DND-41 (cell line): ENCODE measurements at regions not wholly inside any gene's neighbourhood (a gene's known extent, or its start where the extent isn't known, plus 50 kb on each side); places are given as distances from the start of the nearest gene placed in this dataset.

Experiments
- ATAC-seq: fragments of 200-7000 bp; cut with Tn5 transposase; 3 replicates; pipeline ENCODE4 v1.9.1; 2021; ENCODE audit warnings: low read depth; ENCODE audit not compliant: insufficient read depth
- DNase-seq: peaks from one replicate; pipeline ENCODE4 v3.0.0-alpha.2; 2020
- H2AFZ ChIP-seq: 2 replicates; pipeline ENCODE4 v1.6.0; 2012; ENCODE audit warnings: low read depth, low read length
- H3K27ac ChIP-seq: 2 replicates; pipeline ENCODE4 v1.5.1; 2012; ENCODE audit warnings: low read length, inconsistent platforms
- H3K27me3 ChIP-seq: fragments of 200-600 bp; sonication (generic); 2 replicates; pipeline ENCODE4 v1.6.0; 2012; ENCODE audit warnings: low read length, mild to moderate bottlenecking, inconsistent platforms; ENCODE audit not compliant: insufficient read depth, poor library complexity
- H3K36me3 ChIP-seq: 2 replicates; pipeline ENCODE4 v1.5.1; 2012; ENCODE audit warnings: low read length, inconsistent platforms; ENCODE audit not compliant: insufficient read depth
- H3K4me1 ChIP-seq: 2 replicates; pipeline ENCODE4 v1.5.1; 2012; ENCODE audit warnings: mild to moderate bottlenecking, low read length; ENCODE audit not compliant: insufficient read depth
- H3K4me2 ChIP-seq: 2 replicates; pipeline ENCODE4 v1.6.0; 2012; ENCODE audit warnings: mild to moderate bottlenecking, moderate library complexity, low read length, inconsistent platforms; ENCODE audit not compliant: insufficient read depth
- H3K4me3 ChIP-seq, 2 experiments: fragments of 200-600 bp in 1 of 2; shearing (Covaris generic) in 1 of 2; 2 replicates each; pipeline ENCODE4 v1.5.1; 2012 to 2016; ENCODE audit warnings: inconsistent platforms in 2 of 2, low read length in 2 of 2, mild to moderate bottlenecking in 2 of 2, low read depth in 1 of 2, moderate library complexity in 1 of 2
- H3K79me2 ChIP-seq: 2 replicates; pipeline ENCODE4 v1.6.0; 2012; ENCODE audit warnings: low read length, inconsistent platforms; ENCODE audit not compliant: insufficient read depth
- H3K9ac ChIP-seq: 2 replicates; pipeline ENCODE4 v1.6.0; 2012; ENCODE audit warnings: low read depth, mild to moderate bottlenecking, inconsistent platforms, low read length, moderate library complexity
- H3K9me3 ChIP-seq: 2 replicates; pipeline ENCODE4 v1.5.1; 2012; ENCODE audit warnings: low read length, moderate library complexity, mild to moderate bottlenecking, inconsistent platforms; ENCODE audit not compliant: insufficient read depth, severe bottlenecking
- H4K20me1 ChIP-seq: 2 replicates; pipeline ENCODE4 v1.6.0; 2012; ENCODE audit warnings: low read length; ENCODE audit not compliant: insufficient read depth
- EZH2 ChIP-seq: IDR thresholded peaks from 3 replicates; pipeline ENCODE4 v1.6.1; 2012; ENCODE audit warnings: borderline replicate concordance, low read depth, mild to moderate bottlenecking, moderate library complexity, low read length, inconsistent platforms; ENCODE audit not compliant: severe bottlenecking
- TF ChIP-seq, protein P1 (sequence below): IDR thresholded peaks from 2 replicates; pipeline ENCODE4 v1.5.1; 2012; ENCODE audit warnings: borderline replicate concordance, low read length, moderate library complexity, mild to moderate bottlenecking; ENCODE audit not compliant: poor library complexity, severe bottlenecking; ENCODE audit errors: extremely low read depth

DNA sequence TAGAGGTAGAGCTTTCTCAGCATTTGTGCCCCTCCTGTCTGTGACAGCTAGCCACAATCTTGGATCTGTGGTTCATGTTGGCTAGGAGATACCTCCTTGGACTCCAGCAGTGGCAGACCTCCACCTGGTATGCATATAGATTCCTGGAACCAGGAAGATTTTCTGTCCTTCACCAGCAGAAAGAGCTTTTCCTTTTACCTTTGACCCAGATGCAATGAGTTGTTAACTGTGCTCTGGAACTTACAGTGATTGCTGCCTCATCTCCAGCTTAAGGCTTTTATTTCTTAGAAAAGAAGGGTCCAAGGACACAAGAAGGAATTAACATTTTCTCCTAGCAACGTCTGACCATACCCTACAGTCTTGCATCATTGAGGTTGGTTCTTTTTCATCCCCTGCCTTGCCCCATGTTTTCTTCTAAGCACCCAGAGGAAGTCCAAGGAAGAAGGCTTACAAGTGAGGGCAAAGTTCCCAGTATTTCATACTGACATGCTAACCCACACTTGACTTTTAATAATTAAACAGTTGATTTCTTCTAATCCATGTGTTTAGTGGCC lies 217.1 kb upstream of the ARHGAP24 start:
- Histone ChIP-seq H3K4me3 (no peak overlapping the region), H3K79me2 (no peaks in the 10 kb centered on the region), H3K4me2 (no peak overlapping the region), H2AFZ (no peak overlapping the region), H3K4me1 (no peaks in the 10 kb centered on the region), H3K27ac (no peak overlapping the region), H3K27me3 (no peaks in the 10 kb centered on the region), H3K9ac (no peak overlapping the region), H4K20me1 (no peaks in the 10 kb centered on the region), H3K9me3 (no peaks in the 10 kb centered on the region), H3K36me3 (no peaks in the 10 kb centered on the region)
- ATAC-seq: no peak
- TF ChIP-seq EZH2: no peak
- TF ChIP-seq, protein P1, sequence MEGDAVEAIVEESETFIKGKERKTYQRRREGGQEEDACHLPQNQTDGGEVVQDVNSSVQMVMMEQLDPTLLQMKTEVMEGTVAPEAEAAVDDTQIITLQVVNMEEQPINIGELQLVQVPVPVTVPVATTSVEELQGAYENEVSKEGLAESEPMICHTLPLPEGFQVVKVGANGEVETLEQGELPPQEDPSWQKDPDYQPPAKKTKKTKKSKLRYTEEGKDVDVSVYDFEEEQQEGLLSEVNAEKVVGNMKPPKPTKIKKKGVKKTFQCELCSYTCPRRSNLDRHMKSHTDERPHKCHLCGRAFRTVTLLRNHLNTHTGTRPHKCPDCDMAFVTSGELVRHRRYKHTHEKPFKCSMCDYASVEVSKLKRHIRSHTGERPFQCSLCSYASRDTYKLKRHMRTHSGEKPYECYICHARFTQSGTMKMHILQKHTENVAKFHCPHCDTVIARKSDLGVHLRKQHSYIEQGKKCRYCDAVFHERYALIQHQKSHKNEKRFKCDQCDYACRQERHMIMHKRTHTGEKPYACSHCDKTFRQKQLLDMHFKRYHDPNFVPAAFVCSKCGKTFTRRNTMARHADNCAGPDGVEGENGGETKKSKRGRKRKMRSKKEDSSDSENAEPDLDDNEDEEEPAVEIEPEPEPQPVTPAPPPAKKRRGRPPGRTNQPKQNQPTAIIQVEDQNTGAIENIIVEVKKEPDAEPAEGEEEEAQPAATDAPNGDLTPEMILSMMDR: no peak
- DNase-seq: no peak

DNA sequence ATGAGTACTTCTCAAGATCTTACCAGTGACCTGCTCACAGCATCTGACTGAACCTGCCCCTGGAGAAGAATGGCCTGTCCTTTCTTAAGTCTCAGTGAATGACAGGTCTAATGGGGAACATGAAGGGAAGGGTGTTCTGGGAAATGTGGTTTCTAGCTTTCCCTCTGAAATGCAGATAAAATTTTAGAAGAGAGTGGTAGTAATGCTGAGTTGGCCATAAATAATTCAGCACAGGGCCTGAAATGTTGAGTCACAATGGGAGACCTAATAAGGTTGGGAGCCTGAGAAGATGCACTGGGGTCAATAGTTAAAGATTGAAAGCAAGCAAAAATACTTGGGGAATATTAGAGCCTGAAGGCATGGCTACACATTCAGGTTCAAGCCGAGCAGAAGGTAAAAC lies 214.9 kb upstream of the ARHGAP24 start:
- ATAC-seq (no peak), DNase-seq (no peak)
- Histone ChIP-seq H3K4me2 (no peak overlapping the region), H3K9ac (no peak overlapping the region), H3K27me3 (no peaks in the 10 kb centered on the region), H3K4me3 (no peak overlapping the region), H3K4me1 (no peaks in the 10 kb centered on the region), H3K27ac (no peak overlapping the region), H3K36me3 (no peaks in the 10 kb centered on the region), H3K79me2 (no peaks in the 10 kb centered on the region), H3K9me3 (no peaks in the 10 kb centered on the region), H2AFZ (no peak overlapping the region), H4K20me1 (no peaks in the 10 kb centered on the region)
- TF ChIP-seq, protein P1: no peak
- no peak for TF ChIP-seq EZH2

DNA sequence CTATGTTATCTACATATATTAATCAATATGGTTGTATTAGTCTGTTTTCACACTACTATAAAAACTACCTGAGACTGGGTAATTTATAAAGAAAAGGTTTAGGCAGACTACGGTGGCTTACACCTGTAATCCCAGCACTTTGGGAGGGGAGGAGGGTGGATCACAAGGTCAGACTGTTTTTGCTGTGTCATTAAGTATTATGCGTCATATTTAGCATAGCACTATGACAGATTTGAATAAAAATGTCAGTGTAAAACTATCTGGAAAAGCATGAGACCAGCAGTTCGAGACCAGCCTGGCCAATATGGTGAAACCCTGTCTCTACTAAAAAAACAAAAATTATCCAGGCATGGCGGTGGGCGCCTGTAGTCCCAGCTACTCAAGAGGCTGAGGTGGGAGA lies 209.7 kb upstream of the ARHGAP24 start:
- no peak for ATAC-seq
- Histone ChIP-seq H3K4me2 (no peak overlapping the region), H2AFZ (no peak overlapping the region), H3K36me3 (no peaks in the 10 kb centered on the region), H3K9me3 (no peaks in the 10 kb centered on the region), H3K27ac (no peak overlapping the region), H3K9ac (no peak overlapping the region), H3K27me3 (no peaks in the 10 kb centered on the region), H4K20me1 (no peaks in the 10 kb centered on the region), H3K4me1 (no peaks in the 10 kb centered on the region), H3K4me3 (no peak overlapping the region), H3K79me2 (no peaks in the 10 kb centered on the region)
- no peak for TF ChIP-seq EZH2
- TF ChIP-seq, protein P1: no peak
- DNase-seq: no peak

DNA sequence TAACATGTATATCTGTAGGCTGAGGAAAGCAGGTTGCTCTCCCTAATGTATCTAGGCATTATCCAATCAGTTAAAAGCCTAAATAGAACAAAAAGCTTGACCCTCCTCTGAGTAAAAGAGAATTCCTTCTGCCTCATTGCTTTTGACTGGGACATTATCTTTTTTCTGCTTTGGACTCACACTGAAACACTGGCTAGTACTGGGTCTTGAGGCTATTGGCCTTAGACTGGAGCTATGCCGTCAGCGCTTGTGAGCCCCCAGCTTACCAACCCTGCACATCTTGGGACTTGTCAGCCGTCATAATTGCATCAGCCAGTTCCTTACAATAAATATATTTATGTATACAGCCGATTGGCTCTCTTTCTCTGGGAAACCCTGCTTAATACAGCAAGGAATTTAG lies 206.8 kb upstream of the ARHGAP24 start:
- no peaks in the 10 kb centered on the region for H3K9me3 ChIP-seq
- no peaks in the 10 kb centered on the region for H3K36me3 ChIP-seq
- no peak overlapping the region for H3K4me2 ChIP-seq
- H3K27ac ChIP-seq: no peak overlapping the region
- H3K27me3 ChIP-seq: no peaks in the 10 kb centered on the region
- no peak for DNase-seq
- H3K9ac ChIP-seq: no peak overlapping the region
- TF ChIP-seq, protein P1: no peak
- no peak for TF ChIP-seq EZH2
- H3K4me1 ChIP-seq: no peaks in the 10 kb centered on the region
- no peak overlapping the region for H2AFZ ChIP-seq
- no peaks in the 10 kb centered on the region for H3K79me2 ChIP-seq
- H4K20me1 ChIP-seq: no peaks in the 10 kb centered on the region
- no peak overlapping the region for H3K4me3 ChIP-seq
- ATAC-seq: no peak
